K562 (cell line): ENCODE measurements at regions not wholly inside any gene's neighbourhood (a gene's known extent, or its start where the extent isn't known, plus 50 kb on each side); places are given as distances from the start of the nearest gene placed in this dataset.

ENCODE experiments used
- CTCF ChIP-seq, 3 experiments: IDR thresholded peaks in 2 of 3; conservative IDR thresholded peaks in 1 of 3; 2 replicates each; pipeline ENCODE4 v1.5.1; 2011 to 2012; ENCODE audit warnings: low read length in 3 of 3, mild to moderate bottlenecking in 3 of 3, control low read depth in 2 of 3, improper control_type of control experiment in 1 of 3, inconsistent platforms in 1 of 3, low read depth in 1 of 3, mixed read lengths in 1 of 3, moderate library complexity in 1 of 3; ENCODE audit not compliant: insufficient read depth in 2 of 3
- EZH2 ChIP-seq: IDR thresholded peaks from 2 replicates; pipeline ENCODE4 v1.6.1; 2012; ENCODE audit warnings: low read depth, mild to moderate bottlenecking, inconsistent platforms, low read length, borderline replicate concordance
- FOXP1 ChIP-seq: sonication (generic); formaldehyde crosslinking; IDR thresholded peaks from 2 replicates; pipeline ENCODE4 v1.8.0; 2022; ENCODE audit warnings: mild to moderate bottlenecking, missing genetic modification reagents
- POLR2A ChIP-seq: fragments of 450-650 bp; conservative IDR thresholded peaks from 2 replicates; pipeline ENCODE4 v1.6.1; 2016
- SP2 ChIP-seq: IDR thresholded peaks from 2 replicates; pipeline ENCODE4 v1.6.1; 2011; ENCODE audit warnings: mild to moderate bottlenecking, low read depth, low read length, moderate library complexity; ENCODE audit not compliant: poor library complexity, severe bottlenecking; ENCODE audit errors: extremely low read depth

GRCh38 chr3:127339016-127339415 is 51.2 kb upstream of the PRR20G start:
- TF ChIP-seq CTCF (IDR thresholded peaks at IDR 0.05 in 2 of 3, conservative IDR thresholded peaks at IDR 0.05 in 1 of 3; ENCODE audit: insufficient read depth in 2 of 3, low read depth in 1 of 3, low read length in 3 of 3), result no peak
- no peak for TF ChIP-seq FOXP1 (CRISPR knock-in tag)
- no peak for TF ChIP-seq SP2
- TF ChIP-seq POLR2A, result no peak
- TF ChIP-seq EZH2, result no peak
